ENCODE measurements at regions not wholly inside any gene's neighbourhood (a gene's known extent, or its start where the extent isn't known, plus 50 kb on each side); places are given as distances from the start of the nearest gene placed in this dataset.

DNA sequence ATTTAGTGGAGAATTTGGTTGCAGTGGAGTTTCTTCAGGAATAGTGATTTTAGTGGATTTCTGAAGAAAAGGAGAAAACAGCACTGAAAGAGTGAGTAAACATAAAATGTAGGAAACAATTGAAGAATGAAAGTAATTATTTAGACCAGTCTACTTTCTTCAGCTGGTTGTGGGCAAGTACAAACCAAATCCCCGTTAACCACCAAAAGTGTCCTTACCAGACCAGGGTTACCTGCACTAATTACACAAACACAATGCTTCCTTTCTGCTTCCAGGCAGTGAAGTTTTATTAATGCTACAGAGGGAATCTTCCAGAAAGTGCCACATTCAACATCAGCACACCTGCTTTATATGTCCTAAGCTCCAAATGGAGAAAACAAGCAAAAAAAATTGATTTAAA lies 248.0 kb upstream of the TBC1D5 start:
- Mint-ChIP-seq H3K4me3 (no peak overlapping the region), H3K27ac (no peak overlapping the region), H3K36me3 (ENCODE audit: insufficient read depth in 1 of 3, low read depth in 3 of 3) (no peaks in the 10 kb centered on the region; a peak in 1 of 7 replicates), H3K4me1 (peaks cover 0 to 6% of the 10 kb centered on the region in 2 experiments; a peak in 3 of 4 replicates), H3K9me3 (no peaks in the 10 kb centered on the region), H3K27me3 (ENCODE audit: low read depth) (no peaks in the 10 kb centered on the region)
- no peak overlapping the region for H2BK20ac ChIP-seq (ENCODE audit: low read depth, low read length, poor library complexity, severe bottlenecking)
- no peak overlapping the region for H2BK5ac ChIP-seq (ENCODE audit: insufficient read length, low read length)
- no peak overlapping the region for H2BK15ac ChIP-seq (ENCODE audit: low read depth, low read length)
- H2AK5ac ChIP-seq (ENCODE audit: insufficient read length, low read length), result no peak overlapping the region
- H2AFZ ChIP-seq (ENCODE audit: low read length), result no peak overlapping the region
- H4K5ac ChIP-seq (ENCODE audit: insufficient read length, low read depth, low read length), result no peak overlapping the region
- H2BK120ac ChIP-seq (ENCODE audit: low read depth, low read length, poor library complexity, severe bottlenecking), result no peak overlapping the region
- H3K27ac ChIP-seq (ENCODE audit: insufficient read length, low read depth, low read length), result no peak overlapping the region
- H3K4ac ChIP-seq (ENCODE audit: low read depth, low read length), result no peak overlapping the region
- WGBS (ENCODE audit: extremely low coverage, insufficient read length, low lambda C conversion rate), result no CpG with 5 or more reads among the region's 1 CpG
- no peak overlapping the region for H3K14ac ChIP-seq (ENCODE audit: insufficient read depth, low read length)
- no peak overlapping the region for H2BK12ac ChIP-seq (ENCODE audit: insufficient read length, low read depth, low read length)
- no peaks in the 10 kb centered on the region for H3K79me2 ChIP-seq (ENCODE audit: insufficient read depth, low read length)
- no peak overlapping the region for H3K18ac ChIP-seq (ENCODE audit: insufficient read length, low read depth, low read length)
- no peak overlapping the region for H3K23ac ChIP-seq (ENCODE audit: insufficient read length, low read depth, low read length)
- H4K91ac ChIP-seq (ENCODE audit: insufficient read length, low read depth, low read length), result no peak overlapping the region
- no peak overlapping the region for H3K9ac ChIP-seq (ENCODE audit: extremely low read depth, insufficient read length, low read length)
- H3K9me3 ChIP-seq (ENCODE audit: control insufficient read depth, low read depth, low read length), result no peaks in the 10 kb centered on the region
- no peak overlapping the region for H4K8ac ChIP-seq (replicated peaks; ENCODE audit: insufficient read length, low read depth, low read length)
- no peak overlapping the region for H3T11ph ChIP-seq (ENCODE audit: low read length)
- no peak for DNase-seq
- H4K20me1 ChIP-seq (ENCODE audit: control insufficient read depth, insufficient read depth, insufficient read length), result no peaks in the 10 kb centered on the region
- no peaks in the 10 kb centered on the region for H3K79me1 ChIP-seq (ENCODE audit: insufficient read depth, low read depth, low read length, poor library complexity, severe bottlenecking)
- no peak overlapping the region for H3K4me2 ChIP-seq (ENCODE audit: insufficient read depth, insufficient read length, low read length)
- H3K27me3 ChIP-seq (ENCODE audit: insufficient read depth, low read length), result no peaks in the 10 kb centered on the region
- no peaks in the 10 kb centered on the region for H3K4me1 ChIP-seq (ENCODE audit: insufficient read depth, low read length)
- TF ChIP-seq, protein P1, sequence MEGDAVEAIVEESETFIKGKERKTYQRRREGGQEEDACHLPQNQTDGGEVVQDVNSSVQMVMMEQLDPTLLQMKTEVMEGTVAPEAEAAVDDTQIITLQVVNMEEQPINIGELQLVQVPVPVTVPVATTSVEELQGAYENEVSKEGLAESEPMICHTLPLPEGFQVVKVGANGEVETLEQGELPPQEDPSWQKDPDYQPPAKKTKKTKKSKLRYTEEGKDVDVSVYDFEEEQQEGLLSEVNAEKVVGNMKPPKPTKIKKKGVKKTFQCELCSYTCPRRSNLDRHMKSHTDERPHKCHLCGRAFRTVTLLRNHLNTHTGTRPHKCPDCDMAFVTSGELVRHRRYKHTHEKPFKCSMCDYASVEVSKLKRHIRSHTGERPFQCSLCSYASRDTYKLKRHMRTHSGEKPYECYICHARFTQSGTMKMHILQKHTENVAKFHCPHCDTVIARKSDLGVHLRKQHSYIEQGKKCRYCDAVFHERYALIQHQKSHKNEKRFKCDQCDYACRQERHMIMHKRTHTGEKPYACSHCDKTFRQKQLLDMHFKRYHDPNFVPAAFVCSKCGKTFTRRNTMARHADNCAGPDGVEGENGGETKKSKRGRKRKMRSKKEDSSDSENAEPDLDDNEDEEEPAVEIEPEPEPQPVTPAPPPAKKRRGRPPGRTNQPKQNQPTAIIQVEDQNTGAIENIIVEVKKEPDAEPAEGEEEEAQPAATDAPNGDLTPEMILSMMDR (conservative IDR thresholded peaks at IDR 0.05), result no peak
- H3K23me2 ChIP-seq (ENCODE audit: insufficient read length, low read depth, low read length, poor library complexity, severe bottlenecking), result no peaks in the 10 kb centered on the region
- no peak overlapping the region for H3K56ac ChIP-seq (ENCODE audit: insufficient read length, low read depth, low read length)
